ENCODE measurements at regions not wholly inside any gene's neighbourhood (a gene's known extent, or its start where the extent isn't known, plus 50 kb on each side); places are given as distances from the start of the nearest gene placed in this dataset.

DNA sequence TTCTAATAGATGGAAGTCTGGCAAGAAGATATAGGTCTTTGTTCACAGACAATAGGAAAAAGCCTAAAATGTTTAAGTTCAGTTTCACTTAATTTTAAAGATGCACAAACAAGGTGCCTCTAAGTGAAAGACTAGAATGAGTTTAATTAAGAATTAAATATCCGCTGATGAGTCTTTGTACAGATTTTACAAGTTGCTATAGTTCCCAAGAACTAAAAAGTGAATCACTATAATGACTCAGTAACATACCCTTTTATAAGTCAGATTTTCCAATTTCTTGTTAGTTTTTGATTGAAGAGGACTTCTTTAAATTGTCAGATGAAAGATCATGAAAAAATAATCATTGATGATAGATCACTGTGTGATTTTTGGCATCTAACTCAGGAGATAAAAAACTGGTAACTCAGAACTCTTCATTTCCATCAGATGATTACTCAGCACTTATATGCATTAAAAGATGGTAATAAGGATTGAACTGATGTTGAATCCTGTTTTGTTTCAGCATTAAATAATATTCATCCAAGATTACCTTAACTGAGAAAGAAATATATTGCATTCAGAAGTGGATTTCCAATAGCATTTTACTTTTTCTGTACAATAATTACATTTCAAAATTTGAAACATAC, 59.0 kb upstream of the ST6GALNAC3 start:
- no peaks in the 10 kb centered on the region for H3F3A ChIP-seq (ENCODE audit: insufficient read depth)
- no peak overlapping the region for H3K4me2 ChIP-seq (ENCODE audit: low read depth, low read length, poor library complexity, severe bottlenecking)
- H3K79me2 ChIP-seq (ENCODE audit: insufficient read depth, low read length) = no peaks in the 10 kb centered on the region
- H3K36me3 ChIP-seq (ENCODE audit: low read length) = no peaks in the 10 kb centered on the region
- no peak overlapping the region for H2AFZ ChIP-seq (ENCODE audit: low read depth, low read length, severe bottlenecking)
- no peaks in the 10 kb centered on the region; the same call in 1 of the 2 replicates for H3K9me2 ChIP-seq (replicated peaks; ENCODE audit: insufficient read depth, low read length)
- no peak overlapping the region for H3K27ac ChIP-seq (ENCODE audit: low read depth, low read length)
- no peaks in the 10 kb centered on the region for H4K20me1 ChIP-seq (ENCODE audit: low read depth, low read length)
- no peak overlapping the region for H3K9ac ChIP-seq (ENCODE audit: low read length)
- no peak overlapping the region for H3K4me3 ChIP-seq (ENCODE audit: insufficient read depth, low read length, poor library complexity, severe bottlenecking)
- TF ChIP-seq, protein P1, sequence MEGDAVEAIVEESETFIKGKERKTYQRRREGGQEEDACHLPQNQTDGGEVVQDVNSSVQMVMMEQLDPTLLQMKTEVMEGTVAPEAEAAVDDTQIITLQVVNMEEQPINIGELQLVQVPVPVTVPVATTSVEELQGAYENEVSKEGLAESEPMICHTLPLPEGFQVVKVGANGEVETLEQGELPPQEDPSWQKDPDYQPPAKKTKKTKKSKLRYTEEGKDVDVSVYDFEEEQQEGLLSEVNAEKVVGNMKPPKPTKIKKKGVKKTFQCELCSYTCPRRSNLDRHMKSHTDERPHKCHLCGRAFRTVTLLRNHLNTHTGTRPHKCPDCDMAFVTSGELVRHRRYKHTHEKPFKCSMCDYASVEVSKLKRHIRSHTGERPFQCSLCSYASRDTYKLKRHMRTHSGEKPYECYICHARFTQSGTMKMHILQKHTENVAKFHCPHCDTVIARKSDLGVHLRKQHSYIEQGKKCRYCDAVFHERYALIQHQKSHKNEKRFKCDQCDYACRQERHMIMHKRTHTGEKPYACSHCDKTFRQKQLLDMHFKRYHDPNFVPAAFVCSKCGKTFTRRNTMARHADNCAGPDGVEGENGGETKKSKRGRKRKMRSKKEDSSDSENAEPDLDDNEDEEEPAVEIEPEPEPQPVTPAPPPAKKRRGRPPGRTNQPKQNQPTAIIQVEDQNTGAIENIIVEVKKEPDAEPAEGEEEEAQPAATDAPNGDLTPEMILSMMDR (IDR thresholded peaks at IDR 0.05; ENCODE audit: insufficient read depth, low read length, poor library complexity, severe bottlenecking) = no peak
- no peak for TF ChIP-seq EZH2phosphoT487 (conservative IDR thresholded peaks at IDR 0.05; ENCODE audit: low read length)
- H3K27me3 ChIP-seq (ENCODE audit: low read length) = no peaks in the 10 kb centered on the region
- H3K9me3 ChIP-seq (ENCODE audit: insufficient read depth, low read length) = no peaks in the 10 kb centered on the region

DNA sequence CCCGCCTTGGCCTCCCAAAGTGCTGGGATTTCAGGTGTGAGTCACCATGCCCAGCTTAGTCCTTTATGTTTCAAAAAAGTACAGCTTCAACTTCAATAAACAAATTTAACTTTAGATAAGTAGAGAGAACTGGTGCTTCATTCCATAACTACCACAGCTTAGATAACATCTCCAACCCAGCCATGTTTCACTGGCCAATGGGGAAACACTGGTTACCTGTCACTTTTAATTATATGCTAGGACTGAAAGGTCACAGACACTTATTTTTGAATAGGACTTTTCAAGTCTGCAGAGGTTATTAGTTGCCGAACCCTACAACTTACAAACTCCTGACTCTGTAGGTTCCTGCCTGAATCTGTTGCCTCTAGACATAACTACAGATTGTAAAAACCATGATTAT, 56.5 kb upstream of the ST6GALNAC3 start:
- H3K4me3 ChIP-seq (ENCODE audit: insufficient read depth, low read length, poor library complexity, severe bottlenecking) = no peak overlapping the region
- H4K20me1 ChIP-seq (ENCODE audit: low read depth, low read length) = no peaks in the 10 kb centered on the region
- no peaks in the 10 kb centered on the region for H3K36me3 ChIP-seq (ENCODE audit: low read length)
- H3K9me2 ChIP-seq (replicated peaks; ENCODE audit: insufficient read depth, low read length) = no peaks in the 10 kb centered on the region; the same call in 1 of the 2 replicates
- H3K4me2 ChIP-seq (ENCODE audit: low read depth, low read length, poor library complexity, severe bottlenecking) = no peak overlapping the region
- no peaks in the 10 kb centered on the region for H3K27me3 ChIP-seq (ENCODE audit: low read length)
- H2AFZ ChIP-seq (ENCODE audit: low read depth, low read length, severe bottlenecking) = no peak overlapping the region
- H3K27ac ChIP-seq (ENCODE audit: low read depth, low read length) = no peak overlapping the region
- H3K9ac ChIP-seq (ENCODE audit: low read length) = no peak overlapping the region
- H3K9me3 ChIP-seq (ENCODE audit: insufficient read depth, low read length) = no peaks in the 10 kb centered on the region
- H3K79me2 ChIP-seq (ENCODE audit: insufficient read depth, low read length) = no peaks in the 10 kb centered on the region
- TF ChIP-seq, protein P1 (IDR thresholded peaks at IDR 0.05; ENCODE audit: insufficient read depth, low read length, poor library complexity, severe bottlenecking) = no peak
- TF ChIP-seq EZH2phosphoT487 (conservative IDR thresholded peaks at IDR 0.05; ENCODE audit: low read length) = no peak
- no peaks in the 10 kb centered on the region for H3F3A ChIP-seq (ENCODE audit: insufficient read depth)

DNA sequence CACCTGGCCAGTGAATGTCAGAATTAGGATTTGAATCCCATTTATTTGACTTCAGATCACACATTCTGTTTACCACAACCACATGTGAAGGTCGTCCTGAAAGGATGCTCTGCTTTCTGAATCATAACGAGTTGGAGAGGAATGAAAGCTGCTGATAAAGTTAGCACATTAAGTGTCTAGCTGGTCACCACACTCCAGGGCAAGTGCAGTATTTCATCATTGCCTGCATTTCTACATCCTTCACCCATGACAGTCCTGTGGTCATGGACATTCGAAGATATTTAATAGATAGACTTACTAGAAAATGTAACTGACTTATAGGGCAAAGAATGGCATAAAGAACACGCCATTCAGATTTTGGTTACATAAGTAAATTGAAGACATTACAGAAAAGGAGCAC, 52.7 kb upstream of the ST6GALNAC3 start:
- no peak overlapping the region for H2AFZ ChIP-seq (ENCODE audit: low read depth, low read length, severe bottlenecking)
- H3K27ac ChIP-seq (ENCODE audit: low read depth, low read length) = no peak overlapping the region
- no peaks in the 10 kb centered on the region for H3K79me2 ChIP-seq (ENCODE audit: insufficient read depth, low read length)
- H3F3A ChIP-seq (ENCODE audit: insufficient read depth) = no peaks in the 10 kb centered on the region
- no peak overlapping the region for H3K4me2 ChIP-seq (ENCODE audit: low read depth, low read length, poor library complexity, severe bottlenecking)
- H3K9me3 ChIP-seq (ENCODE audit: insufficient read depth, low read length) = no peaks in the 10 kb centered on the region
- H3K9me2 ChIP-seq (replicated peaks; ENCODE audit: insufficient read depth, low read length) = no peaks in the 10 kb centered on the region
- no peaks in the 10 kb centered on the region for H3K36me3 ChIP-seq (ENCODE audit: low read length)
- H4K20me1 ChIP-seq (ENCODE audit: low read depth, low read length) = no peaks in the 10 kb centered on the region
- TF ChIP-seq, protein P1 (IDR thresholded peaks at IDR 0.05; ENCODE audit: insufficient read depth, low read length, poor library complexity, severe bottlenecking) = no peak
- TF ChIP-seq EZH2phosphoT487 (conservative IDR thresholded peaks at IDR 0.05; ENCODE audit: low read length) = no peak
- no peak overlapping the region for H3K4me3 ChIP-seq (ENCODE audit: insufficient read depth, low read length, poor library complexity, severe bottlenecking)
- H3K9ac ChIP-seq (ENCODE audit: low read length) = no peak overlapping the region
- H3K27me3 ChIP-seq (ENCODE audit: low read length) = no peaks in the 10 kb centered on the region
